ENCODE measurements at regions not wholly inside any gene's neighbourhood (a gene's known extent, or its start where the extent isn't known, plus 50 kb on each side); places are given as distances from the start of the nearest gene placed in this dataset.
"Not testable (repeated sequence)": the region's sequence is repeated elsewhere in the genome, so short reads cannot be mapped to it uniquely, and the experiment has no call there.

DNA sequence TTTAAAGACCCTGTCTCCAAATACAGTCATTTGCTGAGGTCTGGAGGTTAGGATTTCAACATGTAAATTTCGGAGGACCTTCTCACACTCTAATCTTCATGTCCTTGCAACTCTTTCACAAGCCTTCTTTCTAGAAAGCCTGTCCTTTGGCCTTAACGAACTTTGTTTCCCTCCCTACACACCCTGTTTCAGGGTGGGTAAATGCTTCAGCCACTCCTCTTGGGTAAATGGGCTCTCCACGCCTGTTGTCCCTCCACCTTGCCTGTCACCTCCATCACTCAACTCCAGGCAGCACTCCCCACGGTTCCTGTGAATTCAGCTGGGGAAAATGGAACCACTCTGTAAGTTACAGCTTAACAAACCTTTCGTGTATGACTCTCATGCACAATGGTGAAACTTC is 84.0 kb upstream of the COG2 start:
- Mint-ChIP-seq H3K9me3 (peaks cover 2% of the 10 kb centered on the region), H3K27me3 (ENCODE audit: low read depth) (no peaks in the 10 kb centered on the region), H3K4me1 (peaks cover 13% of the 10 kb centered on the region), H3K4me3 (no peak overlapping the region), H3K36me3 (ENCODE audit: low read depth) (no peaks in the 10 kb centered on the region), H3K27ac (ENCODE audit: unreplicated experiment) (no peak overlapping the region)
- TF ChIP-seq, protein P1, sequence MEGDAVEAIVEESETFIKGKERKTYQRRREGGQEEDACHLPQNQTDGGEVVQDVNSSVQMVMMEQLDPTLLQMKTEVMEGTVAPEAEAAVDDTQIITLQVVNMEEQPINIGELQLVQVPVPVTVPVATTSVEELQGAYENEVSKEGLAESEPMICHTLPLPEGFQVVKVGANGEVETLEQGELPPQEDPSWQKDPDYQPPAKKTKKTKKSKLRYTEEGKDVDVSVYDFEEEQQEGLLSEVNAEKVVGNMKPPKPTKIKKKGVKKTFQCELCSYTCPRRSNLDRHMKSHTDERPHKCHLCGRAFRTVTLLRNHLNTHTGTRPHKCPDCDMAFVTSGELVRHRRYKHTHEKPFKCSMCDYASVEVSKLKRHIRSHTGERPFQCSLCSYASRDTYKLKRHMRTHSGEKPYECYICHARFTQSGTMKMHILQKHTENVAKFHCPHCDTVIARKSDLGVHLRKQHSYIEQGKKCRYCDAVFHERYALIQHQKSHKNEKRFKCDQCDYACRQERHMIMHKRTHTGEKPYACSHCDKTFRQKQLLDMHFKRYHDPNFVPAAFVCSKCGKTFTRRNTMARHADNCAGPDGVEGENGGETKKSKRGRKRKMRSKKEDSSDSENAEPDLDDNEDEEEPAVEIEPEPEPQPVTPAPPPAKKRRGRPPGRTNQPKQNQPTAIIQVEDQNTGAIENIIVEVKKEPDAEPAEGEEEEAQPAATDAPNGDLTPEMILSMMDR (conservative IDR thresholded peaks at IDR 0.05), result no peak
- no peak for DNase-seq (ENCODE audit: low read depth, low spot score)

GRCh38 chr1:230556453-230556852 is 85.8 kb upstream of the COG2 start:
- H3K4me3 Mint-ChIP-seq, result no peak overlapping the region
- H3K4me1 Mint-ChIP-seq, result peaks cover 8% of the 10 kb centered on the region
- H3K9me3 Mint-ChIP-seq, result peaks cover 2% of the 10 kb centered on the region
- H3K36me3 Mint-ChIP-seq (ENCODE audit: low read depth), result no peaks in the 10 kb centered on the region
- no peaks in the 10 kb centered on the region for H3K27me3 Mint-ChIP-seq (ENCODE audit: low read depth)
- TF ChIP-seq, protein P1 (conservative IDR thresholded peaks at IDR 0.05), result no peak
- no peak for DNase-seq (ENCODE audit: low read depth, low spot score)
- H3K27ac Mint-ChIP-seq (ENCODE audit: unreplicated experiment), result no peak overlapping the region

GRCh38 chr1:230555814-230556213 is 86.5 kb upstream of the COG2 start:
- no peak overlapping the region for H3K27ac Mint-ChIP-seq (ENCODE audit: unreplicated experiment)
- no peak overlapping the region for H3K4me3 Mint-ChIP-seq
- H3K36me3 Mint-ChIP-seq (ENCODE audit: low read depth), result no peaks in the 10 kb centered on the region
- TF ChIP-seq, protein P1 (conservative IDR thresholded peaks at IDR 0.05), result no peak
- peaks cover 2% of the 10 kb centered on the region for H3K9me3 Mint-ChIP-seq
- peaks cover 1% of the 10 kb centered on the region for H3K27me3 Mint-ChIP-seq (ENCODE audit: low read depth)
- no peak for DNase-seq (ENCODE audit: low read depth, low spot score)
- peaks cover 8% of the 10 kb centered on the region for H3K4me1 Mint-ChIP-seq

GRCh38 chr1:230552880-230553279 is 89.4 kb upstream of the COG2 start:
- H3K4me1 Mint-ChIP-seq, result peaks cover 8% of the 10 kb centered on the region

DNA sequence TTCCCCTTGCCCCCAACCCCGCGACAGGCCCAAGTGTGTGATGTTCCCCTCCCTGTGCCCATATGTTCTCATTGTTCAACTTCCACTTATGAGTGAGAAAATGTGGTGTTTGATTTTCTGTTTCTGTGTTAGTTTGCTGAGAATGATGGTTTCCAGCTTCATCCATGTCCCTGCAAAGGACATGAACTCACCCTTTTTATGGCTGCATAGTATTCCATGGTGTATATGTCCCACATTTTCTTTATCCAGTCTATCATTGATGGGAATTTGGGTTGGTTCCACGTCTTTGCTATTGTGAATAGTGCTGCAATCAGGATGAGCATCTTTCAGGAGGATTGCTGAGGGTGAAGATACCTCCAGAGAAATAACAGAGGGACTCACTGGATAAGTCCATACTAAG is 91.3 kb upstream of the COG2 start:
- H3K4me3 Mint-ChIP-seq; H3K9me3 Mint-ChIP-seq; H3K27ac Mint-ChIP-seq (ENCODE audit: unreplicated experiment); H3K36me3 Mint-ChIP-seq (ENCODE audit: low read depth); H3K27me3 Mint-ChIP-seq (ENCODE audit: low read depth); DNase-seq (ENCODE audit: low read depth, low spot score); H3K4me1 Mint-ChIP-seq: not testable (repeated sequence)

More at GRCh38 chr1:230552880-230553279, 89.4 kb upstream of the COG2 start:
- TF ChIP-seq, protein P1 (conservative IDR thresholded peaks at IDR 0.05), result no peak
- H3K27ac Mint-ChIP-seq (ENCODE audit: unreplicated experiment), result no peak overlapping the region
- peaks cover under 1% of the 10 kb centered on the region for H3K9me3 Mint-ChIP-seq
- no peak overlapping the region for H3K4me3 Mint-ChIP-seq
- H3K36me3 Mint-ChIP-seq (ENCODE audit: low read depth), result no peaks in the 10 kb centered on the region
- DNase-seq (ENCODE audit: low read depth, low spot score), result no peak
- peaks cover 2% of the 10 kb centered on the region for H3K27me3 Mint-ChIP-seq (ENCODE audit: low read depth)

GRCh38 chr1:230550428-230550827 is 91.9 kb upstream of the COG2 start:
- Mint-ChIP-seq H3K27ac (ENCODE audit: unreplicated experiment) (no peak overlapping the region), H3K36me3 (ENCODE audit: low read depth) (no peaks in the 10 kb centered on the region), H3K4me3 (no peak overlapping the region), H3K9me3 (no peaks in the 10 kb centered on the region), H3K4me1 (no peaks in the 10 kb centered on the region), H3K27me3 (ENCODE audit: low read depth) (peaks cover 2% of the 10 kb centered on the region)
- DNase-seq (ENCODE audit: low read depth, low spot score), result no peak
- TF ChIP-seq, protein P1 (conservative IDR thresholded peaks at IDR 0.05), result no peak
